Gastroesophageal sphincter (tissue), 3 donors: ENCODE measurements at regions not wholly inside any gene's neighbourhood (a gene's known extent, or its start where the extent isn't known, plus 50 kb on each side); places are given as distances from the start of the nearest gene placed in this dataset.

Experiments
- EP300 ChIP-seq: sonication (generic); formaldehyde crosslinking; IDR thresholded peaks from one replicate; pipeline ENCODE4 v1.6.1; 2017; ENCODE audit warnings: antibody characterized with exemption, mild to moderate bottlenecking
- POLR2A ChIP-seq, 2 donors: fragments of 450-650 bp; IDR thresholded peaks; one replicate each; pipeline ENCODE4 v1.6.1; 2017; ENCODE audit warnings: antibody characterized with exemption in 2 of 2, mild to moderate bottlenecking in 2 of 2, moderate library complexity in 1 of 2
- POLR2AphosphoS5 ChIP-seq: sonication (generic); formaldehyde crosslinking; IDR thresholded peaks from one replicate; pipeline ENCODE4 v1.6.1; 2017; ENCODE audit warnings: antibody characterized with exemption
- TF ChIP-seq, protein P1 (sequence below), 4 experiments: fragments of 200-600 bp in 2 of 4; fragments of 450-650 bp in 2 of 4; sonication (generic) in 1 of 4; IDR thresholded peaks; one replicate each; pipeline ENCODE4 v1.5.1; 2017 to 2019; ENCODE audit warnings: antibody characterized with exemption in 4 of 4, mild to moderate bottlenecking in 2 of 4, moderate library complexity in 2 of 4

DNA sequence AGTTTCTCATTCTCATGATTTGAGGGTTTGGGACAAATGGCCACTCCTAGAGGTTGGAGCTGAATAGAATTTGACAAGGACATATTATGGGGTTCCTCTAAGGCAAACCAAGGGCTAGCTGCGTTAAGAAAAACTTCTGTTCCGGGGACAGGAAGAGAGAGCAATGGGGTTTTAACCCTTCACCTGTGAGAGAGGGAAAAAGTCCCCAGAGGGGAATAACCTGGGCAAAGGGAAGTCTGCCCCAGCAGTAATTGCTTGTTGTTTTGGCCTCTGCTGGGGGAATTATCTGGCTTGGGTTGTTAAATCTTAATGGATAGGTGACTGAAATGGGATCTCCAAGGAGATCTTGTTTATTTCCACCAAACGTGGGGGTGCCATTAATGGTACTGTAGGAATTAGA is 110.1 kb upstream of the MOCS2 start:
- TF ChIP-seq, protein P1, sequence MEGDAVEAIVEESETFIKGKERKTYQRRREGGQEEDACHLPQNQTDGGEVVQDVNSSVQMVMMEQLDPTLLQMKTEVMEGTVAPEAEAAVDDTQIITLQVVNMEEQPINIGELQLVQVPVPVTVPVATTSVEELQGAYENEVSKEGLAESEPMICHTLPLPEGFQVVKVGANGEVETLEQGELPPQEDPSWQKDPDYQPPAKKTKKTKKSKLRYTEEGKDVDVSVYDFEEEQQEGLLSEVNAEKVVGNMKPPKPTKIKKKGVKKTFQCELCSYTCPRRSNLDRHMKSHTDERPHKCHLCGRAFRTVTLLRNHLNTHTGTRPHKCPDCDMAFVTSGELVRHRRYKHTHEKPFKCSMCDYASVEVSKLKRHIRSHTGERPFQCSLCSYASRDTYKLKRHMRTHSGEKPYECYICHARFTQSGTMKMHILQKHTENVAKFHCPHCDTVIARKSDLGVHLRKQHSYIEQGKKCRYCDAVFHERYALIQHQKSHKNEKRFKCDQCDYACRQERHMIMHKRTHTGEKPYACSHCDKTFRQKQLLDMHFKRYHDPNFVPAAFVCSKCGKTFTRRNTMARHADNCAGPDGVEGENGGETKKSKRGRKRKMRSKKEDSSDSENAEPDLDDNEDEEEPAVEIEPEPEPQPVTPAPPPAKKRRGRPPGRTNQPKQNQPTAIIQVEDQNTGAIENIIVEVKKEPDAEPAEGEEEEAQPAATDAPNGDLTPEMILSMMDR (IDR thresholded peaks at IDR 0.05): no peak
- TF ChIP-seq POLR2A (IDR thresholded peaks at IDR 0.05) (no peak), EP300 (no peak), POLR2AphosphoS5 (no peak)
